HG03097 (cell line): ENCODE measurements at regions not wholly inside any gene's neighbourhood (a gene's known extent, or its start where the extent isn't known, plus 50 kb on each side); places are given as distances from the start of the nearest gene placed in this dataset.

ENCODE experiments used
- ATAC-seq: cut with Tn5 transposase; IDR thresholded peaks from one replicate; pipeline ENCODE4 v1.9.1; 2021; ENCODE audit not compliant: unreplicated experiment, low FRiP score

DNA sequence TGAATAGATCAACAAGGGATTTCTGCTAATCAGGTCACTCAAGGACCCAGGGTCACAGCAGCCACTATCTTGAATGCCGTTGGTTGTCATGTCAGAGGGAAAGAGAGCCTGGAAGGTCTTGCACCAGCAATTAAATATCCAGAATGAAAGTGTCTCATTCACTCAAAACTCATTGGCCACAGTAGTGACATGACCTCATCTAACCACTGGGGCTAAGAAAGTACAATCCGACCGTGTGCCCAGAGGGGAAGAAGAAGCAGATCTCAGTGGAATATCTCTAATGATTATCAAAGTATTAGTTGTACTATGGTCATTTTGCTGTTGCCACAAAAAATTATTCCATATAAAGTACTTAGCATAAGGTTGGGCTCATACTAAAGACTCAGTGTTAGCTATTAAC, 210.0 kb downstream of the QDPR start:
- no peak for ATAC-seq

DNA sequence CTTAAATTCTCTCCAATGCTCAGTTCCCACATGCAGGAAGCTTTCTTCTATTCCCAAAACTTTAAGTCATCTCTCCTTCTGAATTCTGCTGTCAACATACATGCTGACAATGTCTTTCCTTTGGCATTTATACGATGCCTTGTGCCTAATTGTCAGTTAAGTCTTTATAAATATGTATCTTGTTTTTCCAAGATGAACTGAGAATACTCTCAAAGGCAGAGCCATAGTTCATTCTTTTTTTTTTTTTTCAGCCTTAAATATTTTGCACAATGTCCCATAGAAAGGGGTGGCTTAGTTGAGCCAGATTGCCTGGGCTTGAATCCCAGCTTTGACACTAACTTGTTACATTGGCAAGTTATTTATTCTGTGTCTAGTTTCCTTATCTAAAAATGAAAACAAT, 210.6 kb downstream of the QDPR start:
- no peak for ATAC-seq

DNA sequence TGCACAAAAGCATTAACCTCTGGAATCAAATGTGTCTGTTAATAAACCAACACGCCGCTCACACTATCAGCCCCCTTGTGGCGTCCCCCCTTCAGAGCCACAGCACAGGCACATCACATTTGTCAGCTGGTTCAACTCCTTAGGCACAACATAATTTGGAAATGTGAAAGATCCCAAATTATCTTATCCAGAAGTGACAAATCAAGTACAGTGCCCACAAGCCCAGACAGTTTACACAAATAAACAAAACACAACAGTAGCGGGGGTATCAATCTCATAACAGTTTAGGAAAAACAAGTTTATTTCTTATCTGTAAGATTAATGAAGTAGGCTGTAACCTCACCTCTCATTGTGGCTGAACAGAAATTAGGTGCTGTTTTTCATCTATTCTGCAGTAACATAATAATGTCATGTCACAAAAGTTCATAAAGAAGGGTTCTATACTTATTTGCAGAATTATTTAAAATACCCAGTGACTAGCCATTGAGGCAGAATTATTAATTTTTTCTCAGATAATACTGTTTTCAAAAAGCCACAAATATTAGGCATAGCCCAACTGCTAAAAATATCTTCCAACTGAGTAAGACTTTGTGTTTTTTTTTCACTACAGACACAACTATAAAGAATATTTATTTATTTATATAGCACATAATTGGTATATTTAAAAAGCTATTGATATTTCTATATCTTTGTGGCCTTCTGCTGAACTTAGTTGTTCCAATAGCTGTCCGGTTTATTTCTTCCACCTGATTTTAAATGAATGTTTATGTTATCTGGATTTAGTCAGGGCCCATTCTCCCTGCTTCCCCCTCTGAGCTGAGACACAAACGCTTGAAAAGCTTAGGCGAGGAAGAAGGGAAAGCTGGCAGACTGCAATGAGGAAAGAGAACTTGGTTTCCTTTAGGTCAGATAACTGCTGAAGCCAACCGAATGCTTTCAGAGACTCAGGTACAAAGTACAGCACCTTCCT, 214.7 kb downstream of the QDPR start:
- no peak for ATAC-seq

DNA sequence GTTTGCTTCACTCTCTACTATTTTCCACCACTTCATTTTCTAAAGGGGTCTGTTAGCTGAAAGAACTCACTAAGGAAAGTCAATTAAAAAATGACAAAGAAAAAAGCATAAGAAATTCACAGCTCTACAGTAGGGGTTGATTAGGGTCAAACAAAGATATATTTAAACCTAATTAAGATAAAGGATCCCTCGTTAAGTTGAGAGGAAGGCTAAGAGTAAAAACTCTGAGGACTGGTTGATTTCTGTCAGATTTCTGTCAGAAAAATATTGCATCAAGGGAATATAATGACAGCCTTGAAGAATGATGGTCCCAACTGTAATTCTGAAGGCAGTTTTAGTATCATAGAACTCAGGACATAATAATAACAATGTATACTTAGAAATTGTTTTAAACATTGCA, 218.0 kb downstream of the QDPR start:
- no peak for ATAC-seq

DNA sequence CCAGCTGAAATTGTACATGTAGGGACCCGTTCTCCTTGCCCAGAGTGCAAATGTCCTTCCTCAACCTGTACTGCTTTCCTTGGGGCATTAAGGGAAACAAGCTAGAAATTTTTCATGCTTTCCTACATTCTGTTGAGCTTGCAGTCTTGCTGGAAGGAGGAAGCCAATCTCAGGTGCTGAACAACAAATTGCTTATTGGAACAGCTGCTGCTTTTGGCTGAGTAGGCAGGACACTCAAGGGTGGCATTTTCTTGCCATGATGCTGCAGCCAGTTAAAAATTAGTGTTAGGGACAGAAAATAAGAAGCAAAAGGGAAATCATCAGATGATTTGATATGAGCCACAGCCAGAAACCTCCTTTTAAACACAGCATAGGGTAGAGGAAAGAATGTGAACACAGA, 223.7 kb downstream of the QDPR start:
- ATAC-seq = no peak

DNA sequence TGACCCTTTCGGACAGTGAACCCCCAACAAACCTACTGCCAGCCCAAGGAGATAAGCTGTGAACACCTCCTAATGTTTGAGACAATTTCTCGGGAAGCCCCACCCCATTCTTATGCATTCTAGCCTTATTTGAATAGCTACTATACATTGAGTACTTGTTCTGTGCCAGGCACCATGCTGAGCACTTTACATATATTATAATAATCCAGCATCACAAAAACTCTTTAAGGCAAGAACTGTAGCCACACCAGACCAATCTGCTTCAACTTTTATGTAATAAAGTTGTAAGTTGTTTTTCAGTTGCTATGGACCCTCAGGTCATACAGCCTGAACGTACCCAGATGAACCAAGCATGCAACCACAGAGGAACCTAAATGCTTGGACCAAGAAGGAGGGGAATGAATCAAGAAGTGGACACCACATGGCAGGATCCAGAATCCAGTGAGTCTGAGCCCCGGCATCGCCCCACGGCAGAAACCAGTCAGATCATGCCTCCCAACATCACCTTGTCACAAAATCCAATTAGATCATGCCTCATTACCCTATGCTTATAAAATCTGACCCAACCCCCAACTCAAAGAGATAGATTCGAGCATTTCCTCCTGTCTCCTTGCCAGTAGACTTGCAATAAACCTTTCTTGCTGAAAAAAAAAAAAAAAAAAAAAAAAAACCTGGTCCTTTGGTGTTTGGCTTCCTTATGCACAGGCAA, 225.0 kb downstream of the QDPR start:
- no peak for ATAC-seq

DNA sequence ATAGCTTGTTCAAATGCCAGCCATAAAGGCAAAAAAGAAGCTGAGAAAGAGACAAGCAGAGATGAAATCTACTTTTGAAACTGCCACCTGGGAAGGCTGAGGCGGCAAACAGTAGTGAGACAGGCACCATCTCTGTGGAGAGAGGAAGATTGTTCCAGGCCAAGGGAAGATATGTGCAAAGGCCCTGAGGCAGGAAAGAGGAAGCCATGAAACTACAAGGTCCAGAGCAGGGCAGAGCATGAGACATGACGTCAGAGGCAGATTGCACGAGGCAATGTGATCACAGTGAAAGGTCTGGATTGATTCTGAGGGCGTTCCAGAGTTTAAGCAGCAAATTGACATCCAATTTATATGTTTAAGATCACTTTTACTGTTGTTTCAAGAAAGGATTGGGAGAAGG, 226.1 kb downstream of the QDPR start:
- ATAC-seq = no peak

DNA sequence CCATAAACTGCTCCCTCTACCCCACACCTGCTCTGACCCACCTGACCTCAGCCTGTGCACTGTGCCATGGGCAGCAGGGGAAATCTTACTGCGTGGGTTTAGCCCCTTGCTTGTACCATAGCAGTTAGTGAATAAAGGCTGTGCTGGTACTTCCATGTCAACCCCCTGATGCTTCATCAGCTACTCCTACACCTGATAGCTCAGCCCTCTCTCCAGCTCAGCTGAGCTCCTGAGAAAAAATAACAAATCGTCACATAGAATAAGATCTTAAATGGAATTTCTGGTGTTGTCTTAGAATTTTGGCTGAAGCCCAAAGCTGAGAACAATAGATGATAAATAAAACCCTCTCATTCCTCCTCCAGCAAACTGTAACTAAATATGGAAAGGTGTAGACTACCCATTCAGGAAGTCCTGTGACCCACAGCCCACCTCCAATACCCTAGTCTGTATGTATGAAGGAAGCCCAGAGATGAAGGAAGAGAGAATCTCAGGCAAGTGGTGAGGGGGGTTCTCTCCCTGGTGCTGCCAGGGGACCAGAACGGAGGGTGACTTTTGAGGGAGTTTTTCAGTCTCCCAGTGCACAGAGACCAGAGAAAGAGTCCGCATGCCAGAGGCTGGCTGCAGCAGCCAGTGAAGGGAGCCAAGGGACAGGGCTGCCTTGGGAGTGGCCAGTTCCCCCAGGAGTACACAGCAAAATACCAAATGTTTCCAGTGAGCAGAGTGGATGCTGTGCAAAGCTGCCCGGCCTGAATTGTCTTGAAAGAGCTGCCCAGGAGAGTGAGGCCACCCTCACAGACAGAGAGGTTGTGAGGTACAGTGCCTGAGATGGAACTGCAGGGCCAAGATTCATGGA, 227.3 kb downstream of the QDPR start:
- ATAC-seq = no peak

DNA sequence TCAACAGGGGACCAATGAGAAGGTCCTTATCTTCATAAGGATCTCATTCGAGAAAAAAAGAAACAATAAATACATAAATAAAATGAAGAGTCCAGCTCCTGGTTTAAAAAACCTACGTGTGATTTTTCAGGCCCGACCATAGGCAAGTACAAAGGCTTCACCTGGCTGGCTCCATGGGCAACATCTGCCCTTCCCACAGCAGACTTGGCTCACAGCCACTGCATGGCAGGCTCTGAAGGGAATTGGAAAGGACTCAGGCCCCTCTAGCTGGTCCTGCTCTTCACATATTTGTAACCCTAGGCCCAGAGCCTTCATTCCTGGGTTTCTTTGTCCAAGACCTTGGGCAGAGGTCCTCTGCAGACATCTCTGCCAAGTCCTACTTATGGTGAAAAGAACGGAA, 228.1 kb downstream of the QDPR start:
- no peak for ATAC-seq

DNA sequence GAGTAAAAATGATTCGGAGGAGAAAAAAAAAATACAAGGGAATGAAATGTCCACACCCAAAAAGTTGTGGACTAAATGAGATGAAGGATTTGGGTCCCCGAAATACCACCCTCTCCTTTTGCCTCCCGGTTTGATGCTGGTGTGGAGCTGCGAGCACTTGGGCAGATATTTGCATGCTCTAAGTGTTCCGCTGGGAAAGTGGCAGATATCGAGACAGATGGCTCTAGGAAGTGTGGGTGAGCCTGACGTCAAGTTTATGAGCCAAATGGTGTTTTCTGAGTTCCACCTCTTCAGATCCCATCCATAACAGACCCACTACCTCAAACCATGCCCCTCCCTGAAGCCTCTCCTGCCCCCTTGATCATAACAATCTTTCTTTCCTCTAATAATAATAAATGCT, 228.6 kb downstream of the QDPR start:
- no peak for ATAC-seq

DNA sequence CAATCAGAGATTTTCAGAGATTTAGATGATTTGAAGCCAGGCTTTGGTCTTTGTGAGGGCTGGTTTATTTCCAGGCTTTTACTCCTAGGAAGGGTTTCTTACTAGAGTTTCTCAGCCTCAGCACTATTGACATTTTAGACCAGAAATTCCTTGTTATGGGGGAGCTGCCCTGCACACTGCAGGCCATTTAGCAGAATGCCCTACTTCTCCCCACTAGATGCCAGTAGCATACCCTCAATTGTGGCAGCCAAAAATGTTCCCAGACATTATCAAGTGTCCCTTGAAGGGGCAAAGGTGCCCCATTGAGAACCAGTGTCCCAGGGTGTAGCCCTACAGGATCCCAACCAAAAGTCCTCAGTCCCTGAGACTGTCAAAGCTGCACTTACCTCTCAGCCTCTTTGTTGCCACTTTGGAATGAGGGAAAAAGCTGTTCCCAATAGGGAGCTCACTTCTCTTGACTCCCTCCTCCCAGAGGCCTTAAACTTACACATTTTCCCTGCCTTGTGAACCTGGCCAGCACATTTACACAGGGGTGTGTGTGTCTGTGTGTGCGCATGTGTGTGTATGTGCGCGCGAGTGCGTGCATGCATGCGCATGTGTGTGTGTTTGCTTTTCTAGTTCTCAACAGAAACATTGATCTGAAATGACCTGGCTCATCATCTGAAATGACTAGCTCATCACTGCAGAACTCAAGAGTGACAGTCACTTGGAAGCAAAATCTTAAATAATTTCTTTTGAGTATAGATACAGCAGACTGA, 231.4 kb downstream of the QDPR start:
- no peak for ATAC-seq

DNA sequence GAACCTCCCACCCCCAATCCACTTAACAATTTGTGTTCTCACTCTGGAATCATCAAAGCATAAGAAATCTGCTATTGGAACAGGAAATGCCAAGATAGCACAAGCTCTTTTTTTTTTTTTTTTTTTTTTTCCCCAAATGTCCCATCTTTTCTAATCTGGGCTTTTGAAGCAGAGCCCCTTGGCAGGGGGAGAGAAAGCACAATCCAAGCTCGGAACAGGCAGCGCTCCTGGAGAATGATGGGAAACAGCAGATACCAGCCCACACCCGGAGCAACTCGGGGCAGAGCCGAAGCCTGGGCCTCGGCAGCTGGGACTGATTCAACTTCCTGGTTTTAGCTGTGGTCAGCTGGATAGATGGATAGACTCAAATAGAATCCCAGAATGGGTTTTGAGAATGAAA, 235.1 kb downstream of the QDPR start:
- no peak for ATAC-seq

DNA sequence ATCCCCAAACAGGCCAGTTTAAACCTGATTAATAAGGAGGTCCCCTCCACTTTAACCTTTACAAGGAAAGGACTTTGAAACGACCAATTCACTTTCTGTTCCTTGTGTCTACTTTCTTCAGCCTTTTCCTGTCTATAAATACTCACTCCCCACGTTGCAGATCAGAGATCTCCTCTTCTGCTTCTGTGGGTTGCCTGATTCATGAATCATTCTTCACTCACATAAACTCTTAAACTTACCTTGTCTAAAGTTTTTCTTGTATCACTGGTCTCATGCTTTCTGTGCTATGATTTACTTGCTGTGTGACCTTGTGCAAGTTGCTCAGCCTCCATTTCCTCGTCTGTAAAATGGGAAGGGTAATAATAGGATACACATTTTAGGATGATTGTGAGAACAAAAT, 236.1 kb downstream of the QDPR start:
- ATAC-seq = no peak

DNA sequence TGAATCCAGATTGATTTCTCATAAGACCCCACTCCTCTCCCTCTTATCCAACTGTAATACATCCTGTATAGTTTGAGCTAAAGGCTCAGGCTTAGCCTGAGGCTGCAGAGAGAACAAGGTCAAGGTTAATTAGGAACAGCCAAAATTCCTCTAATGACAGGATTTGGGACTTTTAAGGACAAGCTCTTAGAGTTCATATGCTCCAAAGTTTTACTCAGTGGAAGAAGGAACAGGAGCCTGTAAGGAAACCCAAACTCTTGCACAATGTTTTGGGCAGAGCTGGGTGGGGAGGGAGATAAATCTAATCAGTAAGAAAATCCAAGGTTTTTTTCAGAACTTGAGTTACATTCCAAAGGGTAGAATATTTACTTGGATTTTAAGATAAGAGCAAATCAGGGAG, 238.8 kb downstream of the QDPR start:
- ATAC-seq = no peak

DNA sequence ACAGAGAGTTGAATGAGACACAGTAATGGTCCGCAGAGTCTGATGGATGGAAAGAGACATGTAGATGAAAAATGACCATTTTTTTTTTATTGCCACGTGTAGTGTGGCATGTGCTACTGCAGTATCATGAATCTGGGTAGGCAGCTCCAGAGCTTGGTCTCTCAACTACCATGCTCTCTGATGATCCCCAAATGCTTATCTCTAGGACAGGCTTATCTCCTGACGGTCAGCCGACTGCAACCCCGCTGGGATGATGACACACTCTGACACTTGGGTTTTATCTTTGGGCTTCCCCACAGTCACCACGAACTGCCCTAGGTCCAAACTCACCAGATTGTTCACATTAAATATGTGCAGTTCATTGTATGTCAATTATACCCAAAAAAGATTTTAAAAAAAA, 239.7 kb downstream of the QDPR start:
- ATAC-seq = no peak

DNA sequence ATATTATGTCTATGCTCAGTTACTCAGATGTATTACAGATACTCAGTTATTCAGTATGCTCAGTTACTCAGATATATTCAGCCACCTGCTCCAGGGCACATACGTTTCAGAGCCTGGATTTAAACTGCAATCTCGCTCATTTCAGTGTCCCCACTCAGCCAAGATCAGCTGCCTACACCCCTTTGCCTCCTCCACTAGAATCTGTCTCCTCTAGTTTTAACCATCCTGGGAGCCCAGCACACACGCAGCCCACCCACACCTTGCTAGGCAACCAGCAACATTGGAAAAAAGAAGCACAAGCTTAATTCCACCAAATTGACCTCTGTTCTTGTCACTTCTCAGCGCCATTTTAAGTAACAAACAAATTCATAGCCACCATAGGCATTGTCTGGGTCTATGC, 246.2 kb downstream of the QDPR start:
- no peak for ATAC-seq

DNA sequence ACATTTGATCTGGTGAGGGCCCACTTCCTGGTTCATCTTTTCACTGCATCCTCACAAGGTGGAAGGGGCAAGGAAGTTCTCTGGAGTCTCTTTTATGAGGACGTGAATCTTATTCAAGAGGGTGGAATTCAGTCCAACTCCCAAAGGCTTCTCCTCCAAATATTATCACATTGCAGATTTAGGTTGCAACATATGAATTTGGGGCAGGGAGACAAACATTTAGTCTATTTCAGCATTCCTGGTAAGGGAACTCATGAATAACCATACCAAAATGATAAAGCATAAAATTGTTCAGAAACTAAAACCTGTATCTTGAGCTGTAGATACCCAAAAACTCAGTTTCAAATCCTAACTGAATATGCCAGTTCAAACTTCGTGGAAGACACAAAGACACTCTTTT, 246.8 kb downstream of the QDPR start:
- ATAC-seq = no peak

DNA sequence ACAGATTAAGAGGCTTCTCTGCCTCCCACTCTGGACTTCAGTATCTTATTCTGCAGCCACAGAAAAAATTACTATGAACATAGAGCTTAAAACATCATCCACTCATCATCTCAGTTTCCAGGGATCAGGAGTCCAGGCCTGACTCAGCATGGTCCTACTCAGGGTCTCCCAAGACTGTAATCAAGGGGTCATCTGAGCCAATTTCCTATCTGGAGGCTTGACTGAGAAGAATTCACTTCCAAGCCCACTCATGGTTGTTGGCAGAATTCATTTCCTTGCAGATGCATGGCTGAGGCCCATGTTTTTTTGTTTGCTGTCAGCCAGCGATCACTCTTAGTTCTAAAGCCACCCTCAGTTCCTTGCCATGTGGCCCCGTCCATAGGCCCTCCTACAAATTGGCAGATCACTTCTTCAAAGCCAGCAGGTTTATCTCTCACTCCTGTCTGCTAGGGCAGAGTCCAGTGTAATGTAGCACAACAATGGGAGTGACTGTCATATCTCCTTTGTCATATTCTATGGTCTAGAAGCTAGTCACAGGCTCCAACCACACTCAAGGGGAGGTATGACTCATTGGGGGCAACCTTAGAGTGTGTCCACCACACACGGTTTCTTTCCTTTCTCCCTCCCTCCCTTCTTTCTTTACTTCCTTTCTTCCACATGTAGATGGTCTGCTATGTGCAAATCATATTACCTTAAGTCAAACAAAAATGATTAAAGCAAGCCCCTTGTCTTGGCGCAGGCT, 251.6 kb downstream of the QDPR start:
- ATAC-seq = no peak

DNA sequence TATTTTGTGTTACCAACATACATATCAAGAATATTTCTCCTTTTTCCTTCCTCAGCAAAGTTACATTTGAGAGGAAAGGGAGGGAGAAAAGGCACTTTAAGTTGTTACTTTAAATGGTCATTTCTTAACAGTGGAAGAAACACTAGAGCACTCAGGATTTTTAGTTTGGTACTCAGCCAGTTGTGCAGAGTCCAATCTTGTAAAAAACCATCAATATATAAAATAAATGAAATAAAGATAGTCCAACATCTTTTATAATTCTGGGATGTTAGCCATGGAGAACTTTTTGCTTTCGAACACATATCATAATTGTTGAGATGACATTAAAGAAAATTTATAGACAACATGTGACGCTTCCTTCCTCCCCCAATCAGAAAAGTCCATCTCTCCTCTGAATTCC, 253.8 kb downstream of the QDPR start:
- ATAC-seq = no peak

DNA sequence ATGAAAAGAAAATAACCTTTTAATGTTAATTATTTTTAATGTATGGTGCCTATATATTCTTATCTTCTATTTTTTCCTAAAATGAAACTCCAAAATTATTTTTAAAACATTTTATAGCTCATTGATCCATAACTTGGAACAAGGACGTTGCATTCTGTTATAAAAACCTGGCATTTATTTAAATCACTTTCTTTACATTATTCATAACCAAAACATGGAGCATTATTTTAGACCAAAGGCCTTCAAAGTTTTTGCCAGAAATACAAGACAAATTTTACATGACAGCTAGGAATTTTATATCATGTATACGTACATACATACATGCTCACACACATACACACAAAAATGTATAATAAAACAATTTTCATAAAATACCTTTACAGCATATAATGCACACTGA, 259.8 kb downstream of the QDPR start:
- ATAC-seq = no peak
